Endothelial cell of umbilical vein (primary cell): ENCODE measurements at regions not wholly inside any gene's neighbourhood (a gene's known extent, or its start where the extent isn't known, plus 50 kb on each side); places are given as distances from the start of the nearest gene placed in this dataset.

Experiments used
- BruUV-seq: library from RNA; stranded (reverse); fragments of 400-500 nt; replicated peaks from 2 replicates; lab custom pipeline; 2021; lab: Mats Ljungman, UMichigan
- CTCF ChIA-PET: fragments of 300-600, 350-600 bp; sonication (Branson Sonifier 250); formaldehyde crosslinking; loops from one replicate; lab custom pipeline; 2021; ENCODE audit warnings: antibody characterized with exemption, inconsistent platforms; lab: Charles Lee
- POLR2A ChIA-PET: fragments of 300-600, 350-600 bp; sonication (Branson Sonifier 250); formaldehyde crosslinking; loops from one replicate; lab custom pipeline; 2021; ENCODE audit warnings: antibody characterized with exemption, inconsistent platforms; lab: Charles Lee
- DNase-seq: peaks from one replicate; pipeline ENCODE4 v3.0.0-alpha.2; 2011; ENCODE audit warnings: low read depth, low spot score
- FAIRE-seq: peaks from 2 replicates; lab custom pipeline; 2011; peaks lifted over from hg19 to GRCh38; lab: Jason Lieb, UNC
- H2AFZ ChIP-seq: 2 replicates; pipeline ENCODE4 v1.6.0; 2012; ENCODE audit warnings: low read depth, low read length, control low read depth, inconsistent platforms
- H3K27ac ChIP-seq: 2 replicates; pipeline ENCODE4 v1.5.1; 2011; ENCODE audit warnings: low read depth, mild to moderate bottlenecking, control low read depth, low read length, moderate library complexity; ENCODE audit not compliant: insufficient read depth
- H3K27me3 ChIP-seq, 2 experiments: 2 replicates each; pipeline versions ENCODE4 v1.6.0 to v1.6.1; 2011; ENCODE audit warnings: low read length in 2 of 2, mixed read lengths in 1 of 2; ENCODE audit not compliant: control insufficient read depth in 2 of 2, insufficient read depth in 2 of 2
- H3K36me3 ChIP-seq, 2 experiments: 2 replicates in 1 of 2; 3 replicates in 1 of 2; pipeline ENCODE4 v1.5.1; 2011; ENCODE audit warnings: low read length in 2 of 2, mild to moderate bottlenecking in 1 of 2, moderate library complexity in 1 of 2; ENCODE audit not compliant: control insufficient read depth in 2 of 2, insufficient read depth in 2 of 2; ENCODE audit errors: extremely low read depth in 1 of 2
- H3K4me1 ChIP-seq: 3 replicates; pipeline ENCODE4 v1.5.1; 2011; ENCODE audit warnings: mild to moderate bottlenecking, low read length; ENCODE audit not compliant: control insufficient read depth, insufficient read depth; ENCODE audit errors: extremely low read depth
- H3K4me2 ChIP-seq: 2 replicates; pipeline ENCODE4 v1.6.1; 2011; ENCODE audit warnings: low read length, control low read depth, mixed read lengths; ENCODE audit not compliant: insufficient read depth
- H3K4me3 ChIP-seq, 3 experiments: fragments of 200-600 bp in 1 of 3; sonication (generic), shearing (Covaris generic) in 1 of 3; replicated peaks in 1 of 3; 2 replicates each; pipeline ENCODE4 v1.5.1; 2011 to 2016; ENCODE audit warnings: control low read depth in 3 of 3, low read length in 3 of 3, mild to moderate bottlenecking in 2 of 3, inconsistent platforms in 1 of 3, low read depth in 1 of 3, moderate library complexity in 1 of 3; ENCODE audit not compliant: insufficient read depth in 1 of 3
- H3K79me2 ChIP-seq: 2 replicates; pipeline ENCODE4 v1.6.0; 2012; ENCODE audit warnings: low read length, inconsistent platforms; ENCODE audit not compliant: control insufficient read depth, insufficient read depth
- H3K9ac ChIP-seq: replicated peaks from 2 replicates; pipeline ENCODE3; 2011; ENCODE audit warnings: low read length, control low read depth; ENCODE audit not compliant: insufficient read depth; ENCODE audit errors: extremely low read depth
- H3K9me1 ChIP-seq: replicated peaks from 3 replicates; pipeline ENCODE4 v1.6.0; 2011; ENCODE audit warnings: mild to moderate bottlenecking, low read length; ENCODE audit not compliant: control insufficient read depth, insufficient read depth; ENCODE audit errors: extremely low read depth
- H3K9me3 ChIP-seq: replicated peaks from 2 replicates; pipeline ENCODE4 v1.5.1; 2012; ENCODE audit warnings: low read length, inconsistent platforms; ENCODE audit not compliant: control insufficient read depth, insufficient read depth
- H4K20me1 ChIP-seq: replicated peaks from 2 replicates; pipeline ENCODE3; 2011; ENCODE audit warnings: mild to moderate bottlenecking, low read length; ENCODE audit not compliant: control insufficient read depth, insufficient read depth; ENCODE audit errors: extremely low read depth
- EZH2 ChIP-seq: IDR thresholded peaks from 2 replicates; pipeline ENCODE4 v1.6.1; 2012; ENCODE audit warnings: borderline replicate concordance, low read depth, mild to moderate bottlenecking, moderate library complexity, low read length, inconsistent platforms; ENCODE audit not compliant: severe bottlenecking
- FOS ChIP-seq: IDR thresholded peaks from 2 replicates; pipeline ENCODE4 v1.6.1; 2011; ENCODE audit warnings: mild to moderate bottlenecking, low read length, moderate library complexity, borderline replicate concordance; ENCODE audit not compliant: insufficient read depth
- GATA2 ChIP-seq: IDR thresholded peaks from 2 replicates; pipeline ENCODE4 v1.7.0; 2011; ENCODE audit warnings: low read depth, mild to moderate bottlenecking, moderate library complexity, mixed read lengths, low read length; ENCODE audit not compliant: insufficient read length, insufficient read depth
- MAX ChIP-seq: IDR thresholded peaks from 2 replicates; pipeline ENCODE4 v1.6.1; 2011; ENCODE audit not compliant: insufficient read depth, insufficient read length
- MYC ChIP-seq: IDR thresholded peaks from one replicate; pipeline ENCODE4 v1.6.1; 2011; ENCODE audit warnings: mild to moderate bottlenecking, low read depth, low read length
- POLR2A ChIP-seq: IDR thresholded peaks from 2 replicates; pipeline ENCODE4 v1.6.1; 2012; ENCODE audit warnings: low read depth, mild to moderate bottlenecking, control low read depth, low read length
- POLR2AphosphoS5 ChIP-seq: IDR thresholded peaks from 2 replicates; pipeline ENCODE4 v1.6.1; 2012; ENCODE audit warnings: low read depth, mild to moderate bottlenecking, control low read depth, low read length, moderate library complexity; ENCODE audit not compliant: insufficient read depth
- dilution Hi-C: fragments of 300-500 bp; cut with MboI; formaldehyde crosslinking; loops from one replicate; pipeline ENCODE4 v1.15.0; 2019; ENCODE audit warnings: low sequenced_read_pairs; ENCODE audit not compliant: extremely low pct_ligation_motif_present
- intact Hi-C: fragments of 100-400 bp; cut with micrococcal nuclease; formaldehyde crosslinking; loops from one replicate; pipeline ENCODE4 v1.10.0; 2022
- TF ChIP-seq, protein P1 (sequence below), 2 donors: IDR thresholded peaks; 1 replicate in 1 of 2; 2 replicates in 1 of 2; pipeline ENCODE4 v1.5.1; 2011; ENCODE audit warnings: low read length in 2 of 2, mild to moderate bottlenecking in 2 of 2, moderate library complexity in 2 of 2, control low read depth in 1 of 2, inconsistent platforms in 1 of 2, low read depth in 1 of 2; ENCODE audit not compliant: insufficient read depth in 1 of 2; ENCODE audit errors: extremely low read depth in 1 of 2

DNA sequence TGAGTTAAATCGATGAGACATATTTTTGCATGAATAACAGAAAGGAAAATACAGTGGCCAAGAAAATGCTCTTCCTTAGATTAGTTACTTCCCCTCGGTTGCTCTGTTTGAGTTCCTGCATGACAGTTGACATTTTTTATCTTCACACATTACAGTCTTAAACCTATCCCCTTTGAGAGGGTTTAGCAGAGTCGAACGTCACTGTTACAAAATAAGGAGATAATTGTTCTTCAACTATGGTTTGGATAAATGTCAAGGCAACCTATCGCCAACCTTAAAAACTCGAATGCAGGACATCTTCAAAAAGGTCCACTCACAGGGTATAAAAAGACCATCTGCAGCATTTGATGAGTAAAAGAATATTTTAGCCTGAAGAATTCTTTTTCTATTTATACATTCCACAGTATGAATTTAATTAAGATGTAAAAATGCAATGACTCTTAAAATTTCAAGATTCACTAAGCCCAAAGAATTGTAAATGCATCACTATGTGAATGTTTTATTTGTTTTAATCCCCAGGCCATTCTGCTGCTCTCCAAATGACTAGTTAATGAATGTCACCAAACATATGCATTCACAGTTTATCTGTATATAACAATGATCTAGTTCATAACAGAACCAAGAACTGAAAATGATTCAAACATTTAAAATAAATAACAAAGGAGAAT is 68.9 kb upstream of the COL11A1 start:
- BruUV-seq = no TSS peak
- dilution Hi-C loops = no loop called here
- Histone ChIP-seq H3K27ac (no peak overlapping the region), H3K4me2 (no peak overlapping the region), H3K9me3 (no peaks in the 10 kb centered on the region), H3K27me3 (no peaks in the 10 kb centered on the region), H3K79me2 (no peaks in the 10 kb centered on the region), H3K4me3 (no peak overlapping the region), H2AFZ (no peak overlapping the region), H3K9ac (no peak overlapping the region), H3K4me1 (no peaks in the 10 kb centered on the region), H3K36me3 (no peaks in the 10 kb centered on the region), H4K20me1 (no peaks in the 10 kb centered on the region), H3K9me1 (no peaks in the 10 kb centered on the region)
- FAIRE-seq = no peak
- no peak for TF ChIP-seq MAX
- CTCF ChIA-PET = no interaction called here
- no peak for DNase-seq
- intact Hi-C loops = no loop called here
- POLR2A ChIA-PET = no interaction called here

DNA sequence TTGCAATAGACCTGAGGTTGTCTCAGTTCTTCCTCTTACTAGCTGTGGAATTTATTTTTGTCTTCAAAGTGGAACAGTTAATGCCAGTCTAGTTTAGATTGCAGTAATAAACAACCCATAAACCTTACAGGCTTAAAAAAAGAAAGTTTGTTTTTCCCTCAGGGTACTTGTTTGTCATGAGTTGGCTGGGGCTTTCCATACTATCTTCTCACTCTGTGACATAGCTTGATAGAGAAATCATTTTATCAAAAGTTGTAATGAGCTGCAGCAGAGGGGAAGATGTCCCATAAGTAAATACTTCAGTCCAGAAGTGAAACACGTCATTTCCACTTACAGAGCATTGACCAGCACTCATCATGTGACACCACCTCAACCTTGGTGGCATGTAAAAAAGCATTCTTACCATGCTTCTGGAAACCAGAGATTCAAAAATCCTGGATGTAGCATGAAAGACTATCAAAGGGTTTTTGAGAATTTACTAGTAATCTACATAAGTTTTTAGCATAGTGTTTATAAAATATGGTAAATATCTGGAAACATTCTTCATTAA is 62.8 kb upstream of the COL11A1 start:
- TF ChIP-seq POLR2A = no peak
- no peak for TF ChIP-seq FOS
- TF ChIP-seq EZH2 = no peak
- TF ChIP-seq GATA2 = no peak
- TF ChIP-seq, protein P1, sequence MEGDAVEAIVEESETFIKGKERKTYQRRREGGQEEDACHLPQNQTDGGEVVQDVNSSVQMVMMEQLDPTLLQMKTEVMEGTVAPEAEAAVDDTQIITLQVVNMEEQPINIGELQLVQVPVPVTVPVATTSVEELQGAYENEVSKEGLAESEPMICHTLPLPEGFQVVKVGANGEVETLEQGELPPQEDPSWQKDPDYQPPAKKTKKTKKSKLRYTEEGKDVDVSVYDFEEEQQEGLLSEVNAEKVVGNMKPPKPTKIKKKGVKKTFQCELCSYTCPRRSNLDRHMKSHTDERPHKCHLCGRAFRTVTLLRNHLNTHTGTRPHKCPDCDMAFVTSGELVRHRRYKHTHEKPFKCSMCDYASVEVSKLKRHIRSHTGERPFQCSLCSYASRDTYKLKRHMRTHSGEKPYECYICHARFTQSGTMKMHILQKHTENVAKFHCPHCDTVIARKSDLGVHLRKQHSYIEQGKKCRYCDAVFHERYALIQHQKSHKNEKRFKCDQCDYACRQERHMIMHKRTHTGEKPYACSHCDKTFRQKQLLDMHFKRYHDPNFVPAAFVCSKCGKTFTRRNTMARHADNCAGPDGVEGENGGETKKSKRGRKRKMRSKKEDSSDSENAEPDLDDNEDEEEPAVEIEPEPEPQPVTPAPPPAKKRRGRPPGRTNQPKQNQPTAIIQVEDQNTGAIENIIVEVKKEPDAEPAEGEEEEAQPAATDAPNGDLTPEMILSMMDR (IDR thresholded peaks at IDR 0.05; ENCODE audit: extremely low read depth in 1 of 2, insufficient read depth in 1 of 2, low read depth in 1 of 2, low read length in 2 of 2) = no peak
- no peak for TF ChIP-seq MYC
- TF ChIP-seq POLR2AphosphoS5 = no peak

More for the DNA sequence above, 62.8 kb upstream of the COL11A1 start:
- H3K9me1 ChIP-seq = no peaks in the 10 kb centered on the region
- ChIA-PET POLR2A (no interaction called here), CTCF (no interaction called here)
- no peak overlapping the region for H2AFZ ChIP-seq
- H3K27ac ChIP-seq = no peak overlapping the region
- H3K79me2 ChIP-seq = no peaks in the 10 kb centered on the region
- no peaks in the 10 kb centered on the region for H3K9me3 ChIP-seq
- FAIRE-seq (no peak), DNase-seq (no peak)
- H3K9ac ChIP-seq = no peak overlapping the region
- H3K4me3 ChIP-seq = no peak overlapping the region
- H3K36me3 ChIP-seq = no peaks in the 10 kb centered on the region
- no peak overlapping the region for H3K4me2 ChIP-seq
- H3K27me3 ChIP-seq = no peaks in the 10 kb centered on the region
- H3K4me1 ChIP-seq = no peaks in the 10 kb centered on the region
- intact Hi-C loops = no loop called here
- no peaks in the 10 kb centered on the region for H4K20me1 ChIP-seq
- no TSS peak for BruUV-seq
- dilution Hi-C loops = no loop called here
